HT1080 (cell line): ENCODE measurements at regions not wholly inside any gene's neighbourhood (a gene's known extent, or its start where the extent isn't known, plus 50 kb on each side); places are given as distances from the start of the nearest gene placed in this dataset.
"Not testable (repeated sequence)": the region's sequence is repeated elsewhere in the genome, so short reads cannot be mapped to it uniquely, and the experiment has no call there.

Experiments
- DNase-seq: peaks from one replicate; pipeline ENCODE4 v3.0.0-alpha.2; 2015; ENCODE audit warnings: low read depth

- DNase-seq: not testable (repeated sequence)
Observed at GRCh38 chr1:147348592-147348991, 106.1 kb downstream of the CHD1L start.

- no peak for DNase-seq
Observed at GRCh38 chr1:147349533-147349932, 107.0 kb downstream of the CHD1L start.

GRCh38 chr1:147351140-147351835, 108.8 kb downstream of the CHD1L start:
- no peak for DNase-seq

- no peak for DNase-seq
Observed at GRCh38 chr1:147377263-147378246, 135.1 kb downstream of the CHD1L start.

- DNase-seq: no peak
Observed at GRCh38 chr1:147379889-147380288, 137.4 kb downstream of the CHD1L start.

- no peak for DNase-seq
Observed at GRCh38 chr1:147384804-147385203, 142.3 kb downstream of the CHD1L start.

- no peak for DNase-seq
Observed at GRCh38 chr1:147388969-147389368, 146.5 kb downstream of the CHD1L start.

- DNase-seq: peak; percentile 35
Observed at GRCh38 chr1:147389532-147390184, 147.2 kb downstream of the CHD1L start.

GRCh38 chr1:147390185-147390542, 147.7 kb downstream of the CHD1L start:
- no peak for DNase-seq

GRCh38 chr1:147391114-147391513, 148.6 kb downstream of the CHD1L start:
- no peak for DNase-seq

- DNase-seq: not testable (repeated sequence)
Observed at GRCh38 chr1:147402326-147403045, 138.8 kb upstream of the BCL9 start.

- not testable (repeated sequence) for DNase-seq
Observed at GRCh38 chr1:147404344-147404743, 137.0 kb upstream of the BCL9 start.

- no peak for DNase-seq
Observed at GRCh38 chr1:147409886-147410285, 131.4 kb upstream of the BCL9 start.

- no peak for DNase-seq
Observed at GRCh38 chr1:147413110-147413605, 128.1 kb upstream of the BCL9 start.

GRCh38 chr1:147414505-147415163, 126.7 kb upstream of the BCL9 start:
- DNase-seq: no peak

GRCh38 chr1:147417024-147417423, 124.3 kb upstream of the BCL9 start:
- no peak for DNase-seq

GRCh38 chr1:147423100-147423827, 118.0 kb upstream of the BCL9 start:
- DNase-seq: not testable (repeated sequence)

GRCh38 chr1:147434921-147435320, 106.4 kb upstream of the BCL9 start:
- no peak for DNase-seq

- no peak for DNase-seq
Observed at GRCh38 chr1:147444381-147444780, 96.9 kb upstream of the BCL9 start.

GRCh38 chr1:147451628-147452027, 89.7 kb upstream of the BCL9 start:
- no peak for DNase-seq
